ENCODE measurements at regions not wholly inside any gene's neighbourhood (a gene's known extent, or its start where the extent isn't known, plus 50 kb on each side); places are given as distances from the start of the nearest gene placed in this dataset.
"Not testable (repeated sequence)": the region's sequence is repeated elsewhere in the genome, so short reads cannot be mapped to it uniquely, and the experiment has no call there.

- H3K36me3 ChIP-seq: no peaks in the 10 kb centered on the region
- H3K27me3 ChIP-seq: no peaks in the 10 kb centered on the region
- no peak overlapping the region for H3K4me3 ChIP-seq
- no peaks in the 10 kb centered on the region for H3K9me3 ChIP-seq
- no peak for DNase-seq
These were observed 443.4 kb downstream of the ZNF516 start for GRCh38 chr18:76051396-76052226.

- Histone ChIP-seq H3K27me3 (no peaks in the 10 kb centered on the region), H3K9me3 (no peaks in the 10 kb centered on the region), H3K36me3 (no peaks in the 10 kb centered on the region), H3K4me3 (no peak overlapping the region)
- DNase-seq: no peak
These were observed 448.8 kb downstream of the ZNF516 start for GRCh38 chr18:76046221-76046620.

GRCh38 chr18:76042511-76042910 is 452.5 kb downstream of the ZNF516 start:
- Histone ChIP-seq H3K9me3 (no peaks in the 10 kb centered on the region), H3K4me3 (no peak overlapping the region), H3K36me3 (no peaks in the 10 kb centered on the region), H3K27me3 (no peaks in the 10 kb centered on the region)
- no peak for DNase-seq

GRCh38 chr18:76018210-76018609 is 476.8 kb downstream of the ZNF516 start:
- H3K4me3 ChIP-seq: no peak overlapping the region
- H3K27me3 ChIP-seq: no peaks in the 10 kb centered on the region; the same call in 1 of the 2 replicates
- no peaks in the 10 kb centered on the region for H3K9me3 ChIP-seq
- no peak for DNase-seq
- H3K36me3 ChIP-seq: no peaks in the 10 kb centered on the region

- H3K36me3 ChIP-seq: no peaks in the 10 kb centered on the region
- DNase-seq: no peak
- H3K4me3 ChIP-seq: no peak overlapping the region
These were observed 482.0 kb downstream of the ZNF516 start for GRCh38 chr18:76013057-76013456.

GRCh38 chr18:76005632-76006208 is 489.3 kb downstream of the ZNF516 start:
- H3K9me3 ChIP-seq: no peaks in the 10 kb centered on the region
- H3K36me3 ChIP-seq: no peaks in the 10 kb centered on the region

More at GRCh38 chr18:76013057-76013456, 482.0 kb downstream of the ZNF516 start:
- Histone ChIP-seq H3K27me3 (no peaks in the 10 kb centered on the region), H3K9me3 (no peaks in the 10 kb centered on the region)

GRCh38 chr18:75987913-75988312 is 507.1 kb downstream of the ZNF516 start:
- not testable (repeated sequence) for H3K36me3 ChIP-seq, H3K4me3 ChIP-seq

More at GRCh38 chr18:76005632-76006208, 489.3 kb downstream of the ZNF516 start:
- no peaks in the 10 kb centered on the region for H3K27me3 ChIP-seq
- DNase-seq: no peak
- no peak overlapping the region for H3K4me3 ChIP-seq

GRCh38 chr18:75984853-75985252 is 510.2 kb downstream of the ZNF516 start:
- no peak overlapping the region for H3K4me3 ChIP-seq
- no peaks in the 10 kb centered on the region for H3K27me3 ChIP-seq
- H3K9me3 ChIP-seq: no peaks in the 10 kb centered on the region
- no peak for DNase-seq
- H3K36me3 ChIP-seq: no peaks in the 10 kb centered on the region

More at GRCh38 chr18:75987913-75988312, 507.1 kb downstream of the ZNF516 start:
- not testable (repeated sequence) for H3K27me3 ChIP-seq, DNase-seq, H3K9me3 ChIP-seq

- no peak for DNase-seq
- no peak overlapping the region for H3K4me3 ChIP-seq
- no peaks in the 10 kb centered on the region for H3K36me3 ChIP-seq
- no peaks in the 10 kb centered on the region for H3K9me3 ChIP-seq
- no peaks in the 10 kb centered on the region for H3K27me3 ChIP-seq
These were observed 513.9 kb downstream of the ZNF516 start for GRCh38 chr18:75981102-75981501.

GRCh38 chr18:75977081-75977480 is 518.0 kb downstream of the ZNF516 start:
- no peak for DNase-seq
- no peak overlapping the region for H3K4me3 ChIP-seq
- H3K36me3 ChIP-seq: no peaks in the 10 kb centered on the region
- H3K9me3 ChIP-seq: no peaks in the 10 kb centered on the region
- no peaks in the 10 kb centered on the region for H3K27me3 ChIP-seq

- Histone ChIP-seq H3K9me3 (no peaks in the 10 kb centered on the region), H3K4me3 (no peak overlapping the region), H3K36me3 (no peaks in the 10 kb centered on the region), H3K27me3 (no peaks in the 10 kb centered on the region)
- DNase-seq: no peak
These were observed 524.8 kb downstream of the ZNF516 start for GRCh38 chr18:75970212-75970611.

GRCh38 chr18:75966431-75966830 is 528.6 kb downstream of the ZNF516 start:
- Histone ChIP-seq H3K36me3 (no peaks in the 10 kb centered on the region), H3K27me3 (no peaks in the 10 kb centered on the region), H3K9me3 (no peaks in the 10 kb centered on the region), H3K4me3 (no peak overlapping the region)
- DNase-seq: no peak

- Histone ChIP-seq H3K36me3 (no peaks in the 10 kb centered on the region), H3K27me3 (no peaks in the 10 kb centered on the region), H3K9me3 (no peaks in the 10 kb centered on the region), H3K4me3 (no peak overlapping the region)
- no peak for DNase-seq
These were observed 532.9 kb downstream of the ZNF516 start for GRCh38 chr18:75962036-75962572.

GRCh38 chr18:75960356-75960755 is 532.9 kb upstream of the SMIM21 start:
- H3K27me3 ChIP-seq, DNase-seq, H3K4me3 ChIP-seq, H3K36me3 ChIP-seq, H3K9me3 ChIP-seq: not testable (repeated sequence)

- H3K27me3 ChIP-seq: no peaks in the 10 kb centered on the region
- no peaks in the 10 kb centered on the region for H3K9me3 ChIP-seq
- no peaks in the 10 kb centered on the region for H3K36me3 ChIP-seq
- no peak for DNase-seq
- H3K4me3 ChIP-seq: no peak overlapping the region
These were observed 531.6 kb upstream of the SMIM21 start for GRCh38 chr18:75959150-75959549.

- H3K4me3 ChIP-seq: no peak overlapping the region
- no peaks in the 10 kb centered on the region for H3K9me3 ChIP-seq
- no peaks in the 10 kb centered on the region for H3K36me3 ChIP-seq
- DNase-seq: no peak
- H3K27me3 ChIP-seq: no peaks in the 10 kb centered on the region
These were observed 531.2 kb upstream of the SMIM21 start for GRCh38 chr18:75958683-75959082.

- no peak overlapping the region for H3K4me3 ChIP-seq
- H3K36me3 ChIP-seq: no peaks in the 10 kb centered on the region
- H3K27me3 ChIP-seq: no peaks in the 10 kb centered on the region
- no peak for DNase-seq
- peaks cover 2% of the 10 kb centered on the region; the same call in 1 of the 2 replicates for H3K9me3 ChIP-seq
These were observed 517.9 kb upstream of the SMIM21 start for GRCh38 chr18:75945265-75945933.
